Mesodermal cell (in vitro differentiated cells): ENCODE measurements at regions not wholly inside any gene's neighbourhood (a gene's known extent, or its start where the extent isn't known, plus 50 kb on each side); places are given as distances from the start of the nearest gene placed in this dataset.

ENCODE experiments used
- H3K27ac ChIP-seq: 2 replicates; pipeline ENCODE4 v1.7.0; 2013; ENCODE audit warnings: mild to moderate bottlenecking, low read depth, low read length, moderate library complexity; ENCODE audit not compliant: severe bottlenecking
- H3K36me3 ChIP-seq: 2 replicates; pipeline ENCODE4 v1.7.1; 2013; ENCODE audit warnings: mild to moderate bottlenecking, low read length, moderate library complexity; ENCODE audit not compliant: control insufficient read depth, insufficient read depth
- H3K4me1 ChIP-seq: one replicate; pipeline ENCODE4 v1.7.1; 2013; ENCODE audit warnings: mild to moderate bottlenecking, low read length; ENCODE audit not compliant: insufficient read depth, control insufficient read depth, poor library complexity, severe bottlenecking
- H3K4me3 ChIP-seq: 2 replicates; pipeline ENCODE4 v1.7.0; 2013; ENCODE audit warnings: low read length, control low read depth, mild to moderate bottlenecking; ENCODE audit not compliant: insufficient read depth, poor library complexity, severe bottlenecking; ENCODE audit errors: extremely low read depth
- H3K9me3 ChIP-seq: 2 replicates; pipeline ENCODE4 v1.7.1; 2013; ENCODE audit warnings: mild to moderate bottlenecking, low read length, moderate library complexity; ENCODE audit not compliant: control insufficient read depth
- WGBS, 2 experiments: methylation state at CpG; one replicate each; pipeline ENCODE4 v1.1.5; 2013; ENCODE audit warnings: missing lambda C conversion rate in 2 of 2; ENCODE audit not compliant: insufficient coverage in 2 of 2; 5-methylcytosine and 5-hydroxymethylcytosine counted together

- H3K9me3 ChIP-seq: no peaks in the 10 kb centered on the region
- no peak overlapping the region for H3K27ac ChIP-seq
- H3K36me3 ChIP-seq: no peaks in the 10 kb centered on the region
- peaks cover 15% of the 10 kb centered on the region for H3K4me1 ChIP-seq
- no peak overlapping the region for H3K4me3 ChIP-seq
- WGBS, 2 experiments: 87 to 95% methylated on average over 5 of the region's 6 CpGs
Observed at GRCh38 chr14:65794674-65795279, 382.2 kb downstream of the FUT8 start.

- H3K9me3 ChIP-seq: no peaks in the 10 kb centered on the region
- no peak overlapping the region for H3K4me3 ChIP-seq
- 86 to 91% methylated on average over 7 to 8 of the region's 8 CpGs for WGBS, 2 experiments
- H3K36me3 ChIP-seq: no peaks in the 10 kb centered on the region
- H3K4me1 ChIP-seq: no peaks in the 10 kb centered on the region
- H3K27ac ChIP-seq: no peak overlapping the region
Observed at GRCh38 chr14:65798216-65798615, 385.7 kb downstream of the FUT8 start.

- Histone ChIP-seq H3K27ac (no peak overlapping the region), H3K36me3 (no peaks in the 10 kb centered on the region), H3K4me3 (no peak overlapping the region), H3K4me1 (no peaks in the 10 kb centered on the region), H3K9me3 (no peaks in the 10 kb centered on the region)
- 75 to 93% methylated on average over 2 to 4 of the region's 6 CpGs for WGBS, 2 experiments
Observed at GRCh38 chr14:65800694-65801093, 388.2 kb downstream of the FUT8 start.

GRCh38 chr14:65802196-65802595, 389.7 kb downstream of the FUT8 start:
- Histone ChIP-seq H3K36me3 (no peaks in the 10 kb centered on the region), H3K27ac (no peak overlapping the region), H3K4me3 (no peak overlapping the region), H3K4me1 (no peaks in the 10 kb centered on the region), H3K9me3 (no peaks in the 10 kb centered on the region)
- WGBS, 2 experiments: 100% methylated on average over 1 of the region's 2 CpGs

- Histone ChIP-seq H3K4me3 (no peak overlapping the region), H3K9me3 (peaks cover 13% of the 10 kb centered on the region), H3K36me3 (no peaks in the 10 kb centered on the region), H3K27ac (no peak overlapping the region), H3K4me1 (no peaks in the 10 kb centered on the region)
- WGBS, 2 experiments: 100% methylated on average over 4 to 5 of the region's 6 CpGs
Observed at GRCh38 chr14:65803885-65804284, 391.4 kb downstream of the FUT8 start.

- H3K36me3 ChIP-seq: no peaks in the 10 kb centered on the region
- no peaks in the 10 kb centered on the region for H3K4me1 ChIP-seq
- WGBS, 2 experiments: 88 to 95% methylated on average over 11 to 13 of the region's 14 CpGs
- H3K4me3 ChIP-seq: no peak overlapping the region
- peaks cover 13% of the 10 kb centered on the region for H3K9me3 ChIP-seq
- H3K27ac ChIP-seq: no peak overlapping the region
Observed at GRCh38 chr14:65804439-65805112, 392.0 kb downstream of the FUT8 start.

GRCh38 chr14:65805113-65805473, 392.6 kb downstream of the FUT8 start:
- Histone ChIP-seq H3K4me1 (no peaks in the 10 kb centered on the region), H3K9me3 (peaks cover 17% of the 10 kb centered on the region), H3K4me3 (no peak overlapping the region), H3K36me3 (no peaks in the 10 kb centered on the region), H3K27ac (no peak overlapping the region)
- WGBS, 2 experiments: 83 to 91% methylated on average over 1 to 2 of the region's 3 CpGs

GRCh38 chr14:65808390-65808789, 395.9 kb downstream of the FUT8 start:
- Histone ChIP-seq H3K4me3 (no peak overlapping the region), H3K27ac (no peak overlapping the region), H3K4me1 (no peaks in the 10 kb centered on the region), H3K9me3 (peaks cover 17% of the 10 kb centered on the region), H3K36me3 (no peaks in the 10 kb centered on the region)
- 80 to 100% methylated on average over 1 to 2 of the region's 2 CpGs for WGBS, 2 experiments

- Histone ChIP-seq H3K9me3 (peaks cover 17% of the 10 kb centered on the region), H3K4me3 (no peak overlapping the region), H3K27ac (no peak overlapping the region), H3K36me3 (no peaks in the 10 kb centered on the region), H3K4me1 (no peaks in the 10 kb centered on the region)
- WGBS, 2 experiments: 80 to 86% methylated on average over 1 of the region's 1 CpG
Observed at GRCh38 chr14:65810322-65810721, 397.8 kb downstream of the FUT8 start.

GRCh38 chr14:65813760-65814384, 401.3 kb downstream of the FUT8 start:
- Histone ChIP-seq H3K9me3 (peaks cover 3% of the 10 kb centered on the region), H3K4me3 (no peak overlapping the region), H3K4me1 (no peaks in the 10 kb centered on the region), H3K36me3 (no peaks in the 10 kb centered on the region), H3K27ac (no peak overlapping the region)
- WGBS, 2 experiments: 24 to 55% methylated on average over 2 of the region's 3 CpGs

GRCh38 chr14:65815127-65815526, 402.6 kb downstream of the FUT8 start:
- H3K9me3 ChIP-seq: no peaks in the 10 kb centered on the region
- H3K4me1 ChIP-seq: no peaks in the 10 kb centered on the region
- H3K27ac ChIP-seq: no peak overlapping the region
- H3K36me3 ChIP-seq: no peaks in the 10 kb centered on the region
- H3K4me3 ChIP-seq: no peak overlapping the region
- WGBS, 2 experiments: 92 to 94% methylated on average over 2 of the region's 4 CpGs
